Activated CD4-positive, alpha-beta T cell treated with anti-CD3 and anti-CD28 coated beads, Interleukin-2, amount 50 U/mL, for 24 hours (primary cell): ENCODE measurements at regions not wholly inside any gene's neighbourhood (a gene's known extent, or its start where the extent isn't known, plus 50 kb on each side); places are given as distances from the start of the nearest gene placed in this dataset.

Experiments used
- DNase-seq, 2 donors: peaks; one replicate each; pipeline ENCODE4 v3.0.0-alpha.2; 2020; ENCODE audit warnings: low read depth in 1 of 2, low spot score in 1 of 2

DNA sequence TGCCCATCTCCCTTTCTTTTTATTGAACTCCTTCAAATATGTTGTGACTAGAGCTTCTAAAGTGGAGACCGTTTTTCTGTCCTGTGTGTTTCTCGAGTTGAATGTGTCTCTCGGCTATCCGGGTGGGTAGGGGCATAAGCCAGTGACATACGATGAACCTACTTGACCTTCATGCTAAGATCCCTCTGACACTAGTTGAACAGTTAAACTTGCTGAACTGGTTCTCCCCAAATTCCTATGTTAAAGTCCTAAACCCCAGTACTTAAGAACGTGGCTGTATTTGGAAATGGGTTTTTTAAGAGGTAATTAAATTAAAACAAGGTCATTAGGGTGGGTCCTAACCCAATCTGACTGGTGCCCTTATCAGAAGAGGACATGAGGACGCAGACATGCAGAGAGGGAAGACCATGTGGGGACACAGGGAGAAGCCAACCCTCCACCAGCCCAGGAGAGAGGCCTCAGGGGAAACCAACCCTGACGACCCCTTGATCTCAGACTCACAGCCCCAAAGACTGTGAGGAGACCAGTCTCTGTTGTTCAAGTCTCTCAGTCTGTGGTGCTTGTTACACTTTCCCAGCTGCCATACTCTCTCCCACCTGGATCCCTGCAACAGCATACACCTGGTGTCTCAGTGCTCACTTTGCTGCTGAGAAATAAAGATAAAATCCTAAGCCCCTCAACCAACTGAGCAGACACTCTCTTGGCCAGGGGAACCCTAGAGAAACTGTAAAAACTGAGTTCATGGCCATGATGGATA, 208.4 kb downstream of the MYLK4 start:
- DNase-seq: no peak

DNA sequence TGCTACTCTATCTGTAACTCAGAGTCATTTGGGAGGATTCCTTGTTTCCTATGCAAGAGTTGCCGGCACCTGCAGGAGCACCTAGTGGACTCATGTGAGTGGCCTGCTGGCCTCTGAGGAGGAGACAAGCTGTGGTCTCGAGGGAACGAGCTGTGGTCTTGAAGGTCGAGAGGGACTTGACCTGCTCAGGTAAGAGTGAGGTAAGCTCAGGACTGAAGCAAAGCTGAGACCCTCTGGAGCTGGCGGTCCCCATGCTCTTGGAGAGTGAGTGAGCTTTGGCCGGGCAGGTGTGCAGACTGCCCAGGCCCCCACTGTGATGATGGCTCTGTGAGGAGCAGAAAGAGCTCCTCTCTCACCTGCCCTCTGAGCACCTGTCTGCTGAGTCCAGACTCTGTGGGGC, 214.3 kb downstream of the MYLK4 start:
- DNase-seq: no peak

- DNase-seq: no peak
These were observed 215.2 kb downstream of the MYLK4 start for GRCh38 chr6:2535506-2535905.

DNA sequence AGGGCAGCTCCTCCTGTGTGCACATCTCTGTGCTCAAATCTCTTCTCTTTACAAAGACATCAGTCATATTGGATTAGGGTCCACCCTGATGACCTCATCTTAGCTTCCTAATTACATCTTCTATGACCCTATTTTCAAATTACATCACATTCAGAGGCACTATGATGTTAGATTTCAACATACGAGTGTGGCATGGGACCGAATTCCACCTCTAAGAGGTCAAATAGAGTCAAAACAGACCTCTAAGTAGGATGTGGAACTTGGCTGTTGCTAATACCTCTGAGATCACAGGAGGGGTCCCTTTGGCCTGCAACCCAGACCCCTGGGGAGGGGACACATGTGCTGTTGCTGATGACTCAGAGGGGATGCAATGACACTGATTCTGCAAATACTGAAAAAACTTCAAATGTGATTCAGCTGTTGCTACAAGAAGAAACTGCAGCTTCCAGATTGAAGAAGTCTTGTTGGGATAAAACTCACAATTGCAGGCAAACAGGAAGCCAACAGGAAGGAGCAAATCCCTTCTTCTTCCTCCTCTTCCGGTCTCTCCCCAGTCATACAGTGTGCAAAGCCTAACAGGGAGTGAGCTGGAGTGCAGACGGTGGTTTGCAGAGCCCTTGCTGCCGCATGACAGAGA, 216.2 kb downstream of the MYLK4 start:
- DNase-seq: no peak

DNA sequence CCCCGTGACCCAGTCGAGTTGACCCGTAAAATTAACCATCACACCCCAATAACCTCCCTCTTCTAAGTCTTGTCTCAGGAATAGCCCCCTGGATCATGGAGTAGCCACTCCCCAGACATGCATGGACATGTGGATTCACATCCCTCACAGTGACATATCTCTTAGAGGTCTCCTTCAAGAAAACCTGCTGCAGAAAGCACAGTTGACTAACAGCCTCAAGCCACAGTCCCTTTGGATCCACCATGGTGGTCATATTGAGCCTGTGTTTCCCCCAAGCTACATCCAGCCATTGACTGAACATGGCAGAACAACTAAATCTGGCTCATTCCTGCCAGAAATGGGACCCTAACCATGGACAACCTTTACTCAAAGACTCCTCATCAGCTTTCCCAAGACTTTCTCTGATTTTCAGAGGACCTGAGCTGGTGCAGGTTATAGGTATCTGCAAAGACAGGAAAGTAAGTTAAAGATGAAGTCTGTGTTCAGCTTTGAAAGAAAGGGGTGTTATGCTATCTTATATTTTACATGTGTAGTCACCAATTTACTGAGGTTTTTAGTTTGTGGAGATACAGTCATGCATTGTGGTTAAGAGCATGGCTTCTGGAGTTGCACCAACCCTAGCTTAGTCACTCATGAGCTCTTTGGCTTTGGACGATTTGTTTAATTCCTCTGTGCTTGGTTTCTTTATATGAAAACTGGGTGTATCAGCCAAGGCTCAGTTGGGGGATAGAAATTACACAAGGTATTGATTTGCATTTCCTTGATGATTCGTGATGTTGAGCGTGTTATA, 219.1 kb downstream of the MYLK4 start:
- DNase-seq: no peak

DNA sequence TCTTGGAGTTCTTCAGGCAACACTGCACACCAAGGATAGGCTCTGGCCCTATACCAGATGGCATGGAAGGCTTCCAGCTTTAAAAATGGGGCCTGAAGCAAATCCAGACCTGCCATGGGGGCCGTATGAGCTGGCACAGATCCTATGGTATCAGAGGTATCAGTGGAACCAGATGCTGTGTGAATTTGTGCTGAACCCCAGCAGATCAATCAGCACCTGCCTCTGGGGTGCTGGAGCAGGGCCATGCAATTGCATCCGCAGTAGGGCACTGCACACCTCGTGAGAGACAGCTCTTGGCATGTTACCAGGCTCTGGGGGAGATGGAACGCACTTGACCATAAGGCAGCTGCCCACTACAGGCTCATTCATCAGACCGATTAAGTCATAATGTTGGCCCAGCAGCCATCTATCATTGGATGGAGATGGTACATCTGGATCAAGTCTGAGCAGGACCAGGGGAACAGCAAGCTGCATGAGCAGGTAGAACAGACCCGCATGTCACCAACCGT, 221.5 kb downstream of the MYLK4 start:
- no peak for DNase-seq

DNA sequence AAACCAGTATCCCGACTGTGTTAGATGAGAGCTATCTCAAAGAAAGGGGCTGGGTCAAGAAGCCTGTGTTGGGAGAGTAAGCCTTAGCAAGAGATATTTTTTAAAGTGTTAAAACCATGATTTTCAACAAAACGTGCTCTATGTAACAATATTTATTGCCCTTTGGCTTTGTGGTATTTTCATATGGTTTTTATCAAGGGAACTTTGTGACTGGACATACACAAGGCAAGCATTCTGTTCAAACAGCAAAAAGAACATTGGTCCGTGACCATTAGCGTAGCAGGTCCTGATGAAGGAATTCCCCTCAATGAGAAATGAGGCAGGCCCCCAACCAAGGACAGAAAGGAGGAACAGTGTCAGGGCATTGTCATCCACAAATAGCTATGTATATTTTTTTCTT, 222.6 kb downstream of the MYLK4 start:
- DNase-seq: no peak

DNA sequence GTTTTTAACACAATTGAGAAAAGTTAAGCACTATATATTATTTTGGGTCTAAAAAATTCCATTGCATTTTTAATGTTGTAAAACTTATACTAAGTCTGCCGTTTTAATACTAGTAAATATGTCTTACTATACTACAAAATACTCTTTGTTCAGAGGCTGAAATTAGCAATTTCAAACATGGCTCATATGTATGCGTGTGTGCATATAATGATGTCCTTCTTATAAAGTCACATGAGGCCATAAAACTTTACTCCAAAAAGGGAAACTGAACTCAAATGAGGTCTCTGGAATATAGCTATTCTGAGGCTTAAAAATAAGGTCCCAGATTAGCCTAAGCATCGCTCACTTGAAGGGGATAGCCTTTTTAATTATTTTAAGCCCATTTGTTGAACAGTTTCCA, 224.0 kb downstream of the MYLK4 start:
- DNase-seq: no peak

DNA sequence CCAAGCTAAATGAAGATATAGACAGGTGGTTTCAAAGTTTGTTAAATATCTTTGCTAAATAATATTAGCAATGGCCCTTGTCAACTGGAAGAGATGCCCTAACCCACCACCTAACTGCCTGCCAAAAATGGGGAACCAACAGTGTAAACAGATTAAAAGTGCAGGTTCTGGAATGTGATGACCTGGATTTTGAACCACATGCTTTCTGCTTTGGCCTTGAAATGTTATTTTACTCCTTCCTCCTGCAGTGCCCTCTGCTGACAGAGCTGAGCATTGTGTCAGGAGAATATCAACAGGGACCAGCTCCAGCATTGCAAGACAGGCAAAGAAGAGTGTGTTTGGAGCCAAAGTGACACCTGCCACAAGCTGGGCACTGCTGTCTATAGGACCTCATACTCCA, 226.6 kb downstream of the MYLK4 start:
- DNase-seq: no peak

DNA sequence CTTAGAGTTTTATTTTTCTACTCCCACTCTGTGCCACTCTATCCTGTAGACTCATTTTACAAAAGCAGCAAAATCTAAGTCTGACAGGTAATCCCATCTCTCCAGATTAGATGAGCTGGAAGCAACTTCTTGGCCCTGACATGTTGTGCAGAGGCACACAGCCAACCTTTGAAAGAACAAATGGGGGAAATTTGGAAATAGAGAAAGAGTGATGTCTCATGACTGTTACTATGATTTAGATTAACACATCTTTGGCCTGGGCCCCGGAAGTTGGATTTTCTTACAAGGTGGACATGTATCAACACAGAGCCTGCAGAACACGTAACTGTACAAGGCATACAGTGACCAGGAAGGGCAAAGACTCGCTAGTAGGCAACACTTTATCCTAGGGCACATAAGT, 227.7 kb downstream of the MYLK4 start:
- DNase-seq: no peak

GRCh38 chr6:2522521-2522920, 228.2 kb downstream of the MYLK4 start:
- no peak for DNase-seq

GRCh38 chr6:2517855-2518473, 232.8 kb downstream of the MYLK4 start:
- DNase-seq: no peak

- DNase-seq: no peak
These were observed 233.3 kb downstream of the MYLK4 start for GRCh38 chr6:2517401-2517800.

DNA sequence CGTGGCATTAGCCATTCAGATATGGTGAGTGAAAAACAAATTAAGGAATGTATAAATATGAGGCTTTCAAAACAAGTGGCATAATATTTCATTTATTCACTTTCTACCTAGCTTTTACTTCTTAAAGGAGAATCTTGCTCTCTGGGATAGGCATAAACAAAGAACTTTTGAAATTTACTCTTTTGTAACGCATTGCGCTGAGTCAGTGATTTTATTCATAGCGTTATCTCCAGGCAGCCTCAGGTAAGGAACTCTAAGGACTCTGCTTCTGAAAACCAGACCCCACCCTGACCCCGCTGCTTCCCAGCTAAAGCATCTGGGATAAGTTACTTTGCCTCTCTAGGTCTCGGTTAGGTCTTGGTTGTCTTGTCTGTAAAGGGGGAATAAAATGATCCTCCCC, 234.7 kb downstream of the MYLK4 start:
- DNase-seq: no peak

DNA sequence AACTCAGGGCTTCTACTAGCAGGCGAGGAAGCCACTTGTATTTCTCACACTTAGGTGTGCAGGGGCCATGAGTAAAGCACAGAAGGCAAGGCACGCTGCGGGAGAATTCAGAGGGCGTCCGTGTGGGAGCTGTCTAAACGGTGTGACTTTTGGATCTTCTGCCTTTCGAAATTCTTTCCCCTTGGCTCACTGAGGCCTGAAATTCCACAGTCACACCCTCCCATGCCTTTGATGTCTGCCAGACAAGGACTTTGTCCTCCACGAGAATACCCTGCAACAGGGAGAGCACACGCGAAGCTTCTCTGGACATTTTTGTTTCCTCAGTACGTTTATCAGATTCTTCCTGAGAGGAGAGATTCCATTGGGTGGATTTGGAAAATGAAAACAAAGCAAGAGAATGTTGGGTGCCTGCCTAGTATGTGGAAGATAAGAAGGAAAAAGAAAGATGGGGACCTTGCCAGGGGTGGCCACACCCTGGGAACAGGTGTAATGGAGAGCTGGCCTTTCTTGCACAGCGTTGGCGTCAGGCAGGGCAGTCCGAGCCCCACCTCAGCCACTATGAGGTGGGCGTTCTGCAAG, 235.7 kb downstream of the MYLK4 start:
- DNase-seq: no peak

- DNase-seq: no peak
These were observed 237.9 kb downstream of the MYLK4 start for GRCh38 chr6:2512802-2513201.

- no peak for DNase-seq
These were observed 240.4 kb downstream of the MYLK4 start for GRCh38 chr6:2510316-2510715.

DNA sequence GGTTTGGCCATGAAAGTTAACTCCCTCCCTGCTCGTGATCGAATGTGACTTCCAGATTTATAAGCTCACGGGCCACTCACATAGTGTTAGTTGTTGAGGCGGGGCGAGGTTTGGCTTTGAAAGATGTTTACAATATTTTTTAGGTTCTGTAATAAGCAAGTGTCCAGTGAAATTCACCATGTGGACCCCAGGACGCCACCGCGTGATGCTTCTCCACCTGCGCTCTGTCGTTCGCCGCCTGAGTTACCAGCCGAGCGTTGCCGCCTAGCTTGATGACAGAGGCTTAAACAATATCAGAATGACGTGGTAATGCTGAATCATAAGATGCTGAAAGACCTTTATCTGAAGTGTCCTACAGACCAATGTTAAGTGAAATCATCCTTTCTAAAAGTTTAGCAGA, 241.0 kb downstream of the MYLK4 start:
- DNase-seq: no peak

- DNase-seq: no peak
These were observed 242.7 kb downstream of the MYLK4 start for GRCh38 chr6:2508071-2508470.

DNA sequence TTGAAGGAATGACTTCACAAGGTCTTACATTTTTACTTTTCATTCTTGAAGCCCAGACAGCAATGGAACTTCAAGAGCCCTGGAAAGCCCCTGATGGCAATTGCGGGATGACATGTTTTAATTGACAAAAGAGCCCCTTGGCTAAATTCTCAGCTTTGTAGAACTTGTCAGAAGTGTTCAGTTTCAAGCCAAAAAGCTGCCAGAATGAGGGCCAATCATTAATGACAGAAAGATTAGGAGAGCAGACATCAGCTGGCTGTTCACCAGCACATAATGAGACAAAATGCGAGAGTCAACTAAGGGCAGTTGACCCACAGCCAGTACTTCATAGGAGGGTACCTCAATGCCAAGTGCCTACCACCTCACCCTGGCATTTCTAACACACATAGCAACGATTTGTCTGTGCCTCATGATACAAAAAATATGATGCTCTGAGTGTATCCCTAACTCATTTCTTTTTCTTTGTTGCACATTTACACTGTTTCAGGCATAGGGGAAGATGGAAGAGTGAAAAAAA, 243.1 kb downstream of the MYLK4 start:
- no peak for DNase-seq

DNA sequence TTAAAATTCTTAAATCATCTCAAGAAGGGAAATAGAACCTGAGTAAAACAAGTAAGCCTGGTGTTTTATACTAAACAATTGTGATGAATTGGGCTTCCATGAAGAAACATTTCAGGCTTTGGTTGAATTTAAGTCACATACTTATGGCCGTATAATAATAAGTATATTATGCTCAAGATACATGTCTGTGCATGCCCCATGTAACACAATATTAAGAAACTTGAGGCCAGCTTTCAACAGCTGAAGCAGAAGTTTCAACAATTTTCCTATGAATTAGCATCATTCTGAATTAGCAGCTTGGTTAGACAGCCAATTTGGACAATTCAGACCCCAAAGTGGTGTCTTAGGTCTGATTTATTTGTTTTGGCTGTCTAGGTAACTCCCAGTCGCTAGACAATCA, 243.7 kb downstream of the MYLK4 start:
- DNase-seq: no peak
